Esophagus muscularis mucosa (tissue), 4 donors: ENCODE measurements at regions not wholly inside any gene's neighbourhood (a gene's known extent, or its start where the extent isn't known, plus 50 kb on each side); places are given as distances from the start of the nearest gene placed in this dataset.

ENCODE experiments used
- DNase-seq: peaks from one replicate; pipeline ENCODE4 v3.0.0-alpha.2; 2017; ENCODE audit errors: extremely low spot score
- H3K27ac ChIP-seq, 4 donors: fragments of 200-600 bp; sonication (generic); replicated peaks in 1 of 4; 1 replicate in 3 of 4; 2 replicates in 1 of 4; pipeline ENCODE4 v1.5.1; 2016 to 2019; ENCODE audit warnings: mild to moderate bottlenecking in 1 of 4
- H3K27me3 ChIP-seq, 4 donors: fragments of 200-600 bp; sonication (generic); one replicate each; pipeline versions ENCODE4 v1.5.1 to v1.6.0; 2016 to 2019
- H3K36me3 ChIP-seq, 4 donors: fragments of 200-600 bp; sonication (generic); one replicate each; pipeline ENCODE4 v1.5.1; 2016 to 2019
- H3K4me1 ChIP-seq, 4 donors: fragments of 200-600 bp; sonication (generic); one replicate each; pipeline ENCODE4 v1.5.1; 2016 to 2019
- H3K4me3 ChIP-seq, 4 donors: fragments of 200-600 bp; sonication (generic); 1 replicate in 2 of 4; 2 replicates in 2 of 4; pipeline ENCODE4 v1.5.1; 2016 to 2019; ENCODE audit warnings: mild to moderate bottlenecking in 4 of 4, moderate library complexity in 1 of 4
- H3K9me3 ChIP-seq, 4 donors: fragments of 200-600 bp; sonication (generic); 1 replicate in 3 of 4; 2 replicates in 1 of 4; pipeline ENCODE4 v1.5.1; 2016 to 2019
- CTCF ChIP-seq, 3 experiments: fragments of 200-600 bp in 2 of 3; fragments of 450-650 bp in 1 of 3; sonication (generic) in 2 of 3; IDR thresholded peaks; one replicate each; pipeline ENCODE4 v1.5.1; 2017 to 2019; ENCODE audit warnings: antibody characterized with exemption in 3 of 3, mild to moderate bottlenecking in 2 of 3, moderate library complexity in 1 of 3
- EP300 ChIP-seq: sonication (generic); formaldehyde crosslinking; IDR thresholded peaks from one replicate; pipeline ENCODE4 v1.6.1; 2017; ENCODE audit warnings: antibody characterized with exemption
- POLR2A ChIP-seq: fragments of 450-650 bp; IDR thresholded peaks from one replicate; pipeline ENCODE4 v1.6.1; 2017; ENCODE audit warnings: antibody characterized with exemption, moderate library complexity, mild to moderate bottlenecking, low read depth
- POLR2AphosphoS5 ChIP-seq, 2 donors: sonication (generic); formaldehyde crosslinking; IDR thresholded peaks; one replicate each; pipeline ENCODE4 v1.6.1; 2017; ENCODE audit warnings: antibody characterized with exemption in 2 of 2
- WGBS: methylation state at CpG from one replicate; pipeline ENCODE4 v1.1.5; 2018; 5-methylcytosine and 5-hydroxymethylcytosine counted together
- intact Hi-C: fragments of 100-400 bp; cut with DNase I; formaldehyde crosslinking; loops from one replicate; pipeline ENCODE4 v1.15.1; 2023

- TF ChIP-seq POLR2A, result no peak
- TF ChIP-seq CTCF (IDR thresholded peaks at IDR 0.05), result no peak
- TF ChIP-seq EP300, result no peak
- no peak for TF ChIP-seq POLR2AphosphoS5 (IDR thresholded peaks at IDR 0.05)
- intact Hi-C loops, result no loop called here
- H3K27ac ChIP-seq, result no peak overlapping the region
- H3K27me3 ChIP-seq, result no peaks in the 10 kb centered on the region
- H3K4me1 ChIP-seq, result no peaks in the 10 kb centered on the region
- H3K9me3 ChIP-seq, result no peaks in the 10 kb centered on the region
- DNase-seq, result no peak
- H3K36me3 ChIP-seq, result no peaks in the 10 kb centered on the region
- 64% methylated on average over 5 of the region's 5 CpGs for WGBS
- H3K4me3 ChIP-seq, result no peak overlapping the region
Measured at GRCh38 chr12:81968421-81968820, 209.3 kb upstream of the PPFIA2 start.

- no peak overlapping the region for H3K4me3 ChIP-seq
- no peak overlapping the region for H3K27ac ChIP-seq
- WGBS, result 72% methylated on average over 1 of the region's 1 CpG
- no peaks in the 10 kb centered on the region for H3K36me3 ChIP-seq
- no peak for DNase-seq
- H3K9me3 ChIP-seq, result no peaks in the 10 kb centered on the region
- no peaks in the 10 kb centered on the region for H3K4me1 ChIP-seq
- TF ChIP-seq POLR2AphosphoS5 (IDR thresholded peaks at IDR 0.05) (no peak), EP300 (no peak), CTCF (IDR thresholded peaks at IDR 0.05) (no peak), POLR2A (no peak)
- no peaks in the 10 kb centered on the region for H3K27me3 ChIP-seq
- intact Hi-C loops, result no loop called here
Measured at GRCh38 chr12:81963636-81964035, 204.5 kb upstream of the PPFIA2 start.

GRCh38 chr12:81963026-81963425, 203.9 kb upstream of the PPFIA2 start:
- intact Hi-C loops, result no loop called here
- WGBS, result 89% methylated on average over 7 of the region's 7 CpGs
- no peak for TF ChIP-seq CTCF (IDR thresholded peaks at IDR 0.05)

GRCh38 chr12:81962126-81962856, 203.1 kb upstream of the PPFIA2 start:
- Histone ChIP-seq H3K9me3 (no peaks in the 10 kb centered on the region), H3K27ac (no peak overlapping the region), H3K27me3 (no peaks in the 10 kb centered on the region), H3K36me3 (no peaks in the 10 kb centered on the region), H3K4me1 (no peaks in the 10 kb centered on the region), H3K4me3 (no peak overlapping the region)
- TF ChIP-seq EP300 (no peak), POLR2A (no peak), CTCF (IDR thresholded peaks at IDR 0.05) (no peak), POLR2AphosphoS5 (IDR thresholded peaks at IDR 0.05) (no peak)
- DNase-seq, result no peak
- intact Hi-C loops, result no loop called here
- WGBS, result 68% methylated on average over 4 of the region's 4 CpGs

More at GRCh38 chr12:81963026-81963425, 203.9 kb upstream of the PPFIA2 start:
- Histone ChIP-seq H3K27me3 (no peaks in the 10 kb centered on the region), H3K4me3 (no peak overlapping the region), H3K9me3 (no peaks in the 10 kb centered on the region), H3K36me3 (no peaks in the 10 kb centered on the region), H3K4me1 (no peaks in the 10 kb centered on the region), H3K27ac (no peak overlapping the region)
- no peak for DNase-seq

- DNase-seq, result no peak
- Histone ChIP-seq H3K4me3 (no peak overlapping the region), H3K27ac (no peak overlapping the region), H3K27me3 (no peaks in the 10 kb centered on the region), H3K36me3 (no peaks in the 10 kb centered on the region), H3K4me1 (no peaks in the 10 kb centered on the region), H3K9me3 (no peaks in the 10 kb centered on the region)
- TF ChIP-seq POLR2A (no peak), POLR2AphosphoS5 (IDR thresholded peaks at IDR 0.05) (no peak), CTCF (IDR thresholded peaks at IDR 0.05) (no peak)
- intact Hi-C loops, result no loop called here
- 53% methylated on average over 1 of the region's 1 CpG for WGBS
Measured at GRCh38 chr12:81958406-81958805, 199.3 kb upstream of the PPFIA2 start.
